ENCODE measurements at regions not wholly inside any gene's neighbourhood (a gene's known extent, or its start where the extent isn't known, plus 50 kb on each side); places are given as distances from the start of the nearest gene placed in this dataset.

DNA sequence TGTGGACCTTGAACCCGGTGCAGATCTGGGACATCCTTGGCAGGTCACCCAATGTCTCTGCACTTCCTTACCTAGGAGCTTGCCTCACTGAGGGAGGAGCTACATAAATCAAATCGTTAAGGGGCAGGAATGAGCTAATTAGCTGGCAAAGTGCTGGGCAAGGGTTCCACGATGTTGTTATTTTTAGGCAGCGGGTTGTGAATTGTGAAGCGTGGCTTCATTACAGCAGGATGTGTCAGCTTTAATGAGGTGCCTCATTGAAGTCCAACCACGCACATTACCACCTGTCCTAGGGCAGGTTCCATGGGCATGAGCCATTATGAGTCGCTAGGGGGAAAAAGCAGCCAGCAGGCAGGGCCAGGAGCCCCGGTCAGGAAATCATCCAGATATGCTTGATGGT lies 127.0 kb upstream of the AGAP1 start:
- TF ChIP-seq, protein P1, sequence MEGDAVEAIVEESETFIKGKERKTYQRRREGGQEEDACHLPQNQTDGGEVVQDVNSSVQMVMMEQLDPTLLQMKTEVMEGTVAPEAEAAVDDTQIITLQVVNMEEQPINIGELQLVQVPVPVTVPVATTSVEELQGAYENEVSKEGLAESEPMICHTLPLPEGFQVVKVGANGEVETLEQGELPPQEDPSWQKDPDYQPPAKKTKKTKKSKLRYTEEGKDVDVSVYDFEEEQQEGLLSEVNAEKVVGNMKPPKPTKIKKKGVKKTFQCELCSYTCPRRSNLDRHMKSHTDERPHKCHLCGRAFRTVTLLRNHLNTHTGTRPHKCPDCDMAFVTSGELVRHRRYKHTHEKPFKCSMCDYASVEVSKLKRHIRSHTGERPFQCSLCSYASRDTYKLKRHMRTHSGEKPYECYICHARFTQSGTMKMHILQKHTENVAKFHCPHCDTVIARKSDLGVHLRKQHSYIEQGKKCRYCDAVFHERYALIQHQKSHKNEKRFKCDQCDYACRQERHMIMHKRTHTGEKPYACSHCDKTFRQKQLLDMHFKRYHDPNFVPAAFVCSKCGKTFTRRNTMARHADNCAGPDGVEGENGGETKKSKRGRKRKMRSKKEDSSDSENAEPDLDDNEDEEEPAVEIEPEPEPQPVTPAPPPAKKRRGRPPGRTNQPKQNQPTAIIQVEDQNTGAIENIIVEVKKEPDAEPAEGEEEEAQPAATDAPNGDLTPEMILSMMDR (conservative IDR thresholded peaks at IDR 0.05 in 1 of 2, IDR thresholded peaks at IDR 0.05 in 1 of 2; ENCODE audit: extremely low read depth in 1 of 2, insufficient read depth in 1 of 2, low read depth in 1 of 2, low read length in 2 of 2): no peak
- no peak for TF ChIP-seq EZH2 (IDR thresholded peaks at IDR 0.05; ENCODE audit: borderline replicate concordance, low read length)
